T-cell (primary cell): ENCODE measurements at regions not wholly inside any gene's neighbourhood (a gene's known extent, or its start where the extent isn't known, plus 50 kb on each side); places are given as distances from the start of the nearest gene placed in this dataset.

ENCODE experiments used
- ATAC-seq, 4 experiments: fragments of 200-7000 bp in 3 of 4; fragments of 150-1000 bp in 1 of 4; cut with Tn5 transposase; replicated peaks in 1 of 4; 1 replicate in 3 of 4; 2 replicates in 1 of 4; pipeline ENCODE4 v1.10.0; 2021; ENCODE audit warnings: moderate library complexity in 3 of 4, mild to moderate bottlenecking in 2 of 4, moderate number of reproducible peaks in 1 of 4
- CTCF ChIA-PET, 2 donors: fragments of 300-600 bp; sonication (Branson Sonifier 250); formaldehyde crosslinking; loops; one replicate each; lab custom pipeline; 2022; ENCODE audit warnings: antibody characterized with exemption in 2 of 2; lab: Charles Lee
- POLR2A ChIA-PET, 2 donors: fragments of 300-600 bp; sonication (Branson Sonifier 250); formaldehyde crosslinking; loops; one replicate each; lab custom pipeline; 2022; ENCODE audit warnings: antibody characterized with exemption in 2 of 2; lab: Charles Lee
- DNase-seq, 35 experiments: peaks; one replicate each; pipeline versions ENCODE4 v3.0.0 to v3.0.0-alpha.2; 2013 to 2023
- H3K27ac ChIP-seq: one replicate; pipeline ENCODE4 v1.5.1; 2013; ENCODE audit warnings: low read length
- H3K27me3 ChIP-seq, 2 experiments: replicated peaks in 1 of 2; 1 replicate in 1 of 2; 2 replicates in 1 of 2; pipeline versions ENCODE4 v1.6.1 to v1.7.0; 2013; ENCODE audit warnings: low read length in 1 of 2, mixed read lengths in 1 of 2; ENCODE audit not compliant: control insufficient read depth in 2 of 2, insufficient read depth in 2 of 2; ENCODE audit errors: extremely low read depth in 1 of 2
- H3K36me3 ChIP-seq, 2 donors: 1 replicate in 1 of 2; 2 replicates in 1 of 2; pipeline versions ENCODE4 v1.6.1 to v1.7.0; 2013; ENCODE audit warnings: low read length in 1 of 2; ENCODE audit not compliant: control insufficient read depth in 2 of 2, insufficient read depth in 1 of 2; ENCODE audit errors: extremely low read depth in 1 of 2
- H3K4me1 ChIP-seq, 2 experiments: 1 replicate in 1 of 2; 2 replicates in 1 of 2; pipeline versions ENCODE4 v1.6.1 to v1.7.0; 2013; ENCODE audit warnings: low read length in 2 of 2, mixed read lengths in 1 of 2; ENCODE audit not compliant: insufficient read depth in 2 of 2, control insufficient read depth in 1 of 2; ENCODE audit errors: extremely low read depth in 1 of 2
- H3K4me3 ChIP-seq, 2 donors: 1 replicate in 1 of 2; 2 replicates in 1 of 2; pipeline versions ENCODE4 v1.5.1 to v1.7.0; 2013; ENCODE audit warnings: mild to moderate bottlenecking in 2 of 2, low read length in 1 of 2, moderate library complexity in 1 of 2; ENCODE audit not compliant: control insufficient read depth in 1 of 2; ENCODE audit errors: extremely low read depth in 1 of 2
- H3K9me3 ChIP-seq: 2 replicates; pipeline ENCODE4 v1.7.0; 2013
- H3K27ac Mint-ChIP-seq, 2 donors: one replicate each; pipeline ENCODE4 v1.8.0; 2020 to 2021; ENCODE audit warnings: mild to moderate bottlenecking in 2 of 2, mixed read lengths in 2 of 2
- H3K27me3 Mint-ChIP-seq, 2 donors: one replicate each; pipeline ENCODE4 v1.8.0; 2021 to 2022; ENCODE audit warnings: mixed read lengths in 2 of 2
- H3K36me3 Mint-ChIP-seq: one replicate; pipeline ENCODE4 v1.8.0; 2021; ENCODE audit warnings: mixed read lengths
- H3K4me1 Mint-ChIP-seq, 3 donors: one replicate each; pipeline ENCODE4 v1.8.0; 2020 to 2022; ENCODE audit warnings: mixed read lengths in 3 of 3, mild to moderate bottlenecking in 1 of 3
- H3K4me3 Mint-ChIP-seq, 3 donors: one replicate each; pipeline ENCODE4 v1.8.0; 2020 to 2022; ENCODE audit warnings: mild to moderate bottlenecking in 3 of 3, mixed read lengths in 3 of 3, moderate library complexity in 3 of 3
- H3K9me3 Mint-ChIP-seq, 3 donors: one replicate each; pipeline ENCODE4 v1.8.0; 2020 to 2022; ENCODE audit warnings: mixed read lengths in 3 of 3
- WGBS: methylation state at CpG from one replicate; pipeline ENCODE4 v1.1.5; 2013; ENCODE audit warnings: missing lambda C conversion rate; ENCODE audit not compliant: insufficient coverage; 5-methylcytosine and 5-hydroxymethylcytosine counted together

DNA sequence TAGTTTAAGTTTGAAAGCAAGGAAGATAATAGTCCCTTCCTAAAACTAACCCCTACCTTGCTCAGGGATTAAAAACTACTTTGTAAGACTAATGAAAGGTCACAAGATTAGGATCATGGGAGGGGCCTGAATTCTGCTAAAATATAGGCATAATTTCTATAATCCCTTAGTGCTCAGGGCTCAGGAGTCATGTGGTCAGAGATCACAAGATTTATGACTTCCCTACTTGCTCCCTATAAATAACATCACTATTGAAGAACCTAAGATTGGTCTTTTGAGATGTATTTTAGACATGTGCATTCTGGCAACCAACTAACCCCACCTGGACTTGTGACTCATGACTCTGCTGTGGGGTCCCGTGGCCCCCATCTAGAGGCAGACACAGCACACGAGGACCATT, 81.1 kb downstream of the STMND1 start:
- no peaks in the 10 kb centered on the region for H3K9me3 Mint-ChIP-seq
- Histone ChIP-seq H3K4me1 (no peaks in the 10 kb centered on the region), H3K27me3 (peaks cover 0 to 6% of the 10 kb centered on the region in 2 experiments), H3K4me3 (no peak overlapping the region), H3K36me3 (no peaks in the 10 kb centered on the region), H3K9me3 (no peaks in the 10 kb centered on the region), H3K27ac (no peak overlapping the region)
- POLR2A ChIA-PET: no interaction called here
- CTCF ChIA-PET: no interaction called here
- ATAC-seq: no peak
- 7% methylated on average over 2 of the region's 2 CpGs for WGBS
- DNase-seq: no peak
- no peak overlapping the region for H3K4me3 Mint-ChIP-seq
- H3K27ac Mint-ChIP-seq: no peak overlapping the region
- H3K27me3 Mint-ChIP-seq: peaks cover 18 to 24% of the 10 kb centered on the region in 2 donors
- H3K4me1 Mint-ChIP-seq: no peaks in the 10 kb centered on the region
- no peaks in the 10 kb centered on the region for H3K36me3 Mint-ChIP-seq

- CTCF ChIA-PET: no interaction called here
- Histone ChIP-seq H3K36me3 (no peaks in the 10 kb centered on the region), H3K27me3 (peaks cover 0 to 9% of the 10 kb centered on the region in 2 experiments), H3K9me3 (no peaks in the 10 kb centered on the region), H3K4me3 (no peak overlapping the region), H3K4me1 (no peaks in the 10 kb centered on the region), H3K27ac (no peak overlapping the region)
- no peaks in the 10 kb centered on the region for H3K4me1 Mint-ChIP-seq
- ATAC-seq (no peak), DNase-seq (no peak)
- no peak overlapping the region for H3K4me3 Mint-ChIP-seq
- H3K9me3 Mint-ChIP-seq: no peaks in the 10 kb centered on the region
- no peaks in the 10 kb centered on the region for H3K36me3 Mint-ChIP-seq
- peaks cover 30 to 31% of the 10 kb centered on the region in 2 donors for H3K27me3 Mint-ChIP-seq
- H3K27ac Mint-ChIP-seq: no peak overlapping the region
- WGBS: no CpG with 5 or more reads among the region's 1 CpG
- POLR2A ChIA-PET: no interaction called here
Measured at GRCh38 chr6:17186925-17187324, 85.1 kb downstream of the STMND1 start.

- H3K27ac ChIP-seq: no peak overlapping the region
- no peak overlapping the region for H3K4me3 ChIP-seq
- H3K4me1 ChIP-seq: no peaks in the 10 kb centered on the region
- Mint-ChIP-seq H3K4me3 (no peak overlapping the region), H3K36me3 (no peaks in the 10 kb centered on the region), H3K27ac (no peak overlapping the region), H3K9me3 (no peaks in the 10 kb centered on the region), H3K27me3 (peaks cover 5 to 14% of the 10 kb centered on the region in 2 donors), H3K4me1 (no peaks in the 10 kb centered on the region)
- ATAC-seq (no peak), DNase-seq (no peak)
- no peaks in the 10 kb centered on the region for H3K9me3 ChIP-seq
- ChIA-PET CTCF (no interaction called here), POLR2A (no interaction called here)
- H3K36me3 ChIP-seq: no peaks in the 10 kb centered on the region
- peaks cover 0 to 3% of the 10 kb centered on the region in 2 experiments for H3K27me3 ChIP-seq
- no CpG with 5 or more reads among the region's 3 CpGs for WGBS
Measured at GRCh38 chr6:17193106-17193775, 87.9 kb upstream of the RBM24 start.

DNA sequence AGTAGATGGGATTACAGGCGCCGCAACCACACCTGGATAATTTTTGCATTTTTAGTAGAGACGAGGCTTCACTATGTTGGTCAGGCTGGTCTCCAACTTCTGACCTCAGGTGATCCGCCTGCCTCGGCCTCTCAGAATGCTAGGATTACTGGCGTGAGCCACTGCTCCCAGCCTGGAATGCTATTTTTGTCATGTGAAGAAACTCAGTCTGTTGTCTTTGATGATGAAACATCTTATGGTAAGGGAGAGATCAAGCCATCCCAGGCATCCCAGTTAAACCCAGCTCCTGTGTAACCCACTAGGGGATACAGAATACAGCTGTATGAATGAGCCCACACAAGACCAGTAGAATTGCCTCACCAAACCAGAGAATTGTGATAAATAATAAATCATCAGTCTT, 83.6 kb upstream of the RBM24 start:
- ChIA-PET POLR2A (no interaction called here), CTCF (no interaction called here)

GRCh38 chr6:17200395-17200794, 80.8 kb upstream of the RBM24 start:
- ChIA-PET CTCF (no interaction called here), POLR2A (no interaction called here)
- Mint-ChIP-seq H3K4me3 (no peak overlapping the region), H3K27me3 (peaks cover 11 to 19% of the 10 kb centered on the region in 2 donors), H3K36me3 (no peaks in the 10 kb centered on the region), H3K9me3 (no peaks in the 10 kb centered on the region), H3K27ac (no peak overlapping the region), H3K4me1 (no peaks in the 10 kb centered on the region)
- H3K4me1 ChIP-seq: no peaks in the 10 kb centered on the region
- H3K36me3 ChIP-seq: no peaks in the 10 kb centered on the region
- H3K9me3 ChIP-seq: no peaks in the 10 kb centered on the region
- WGBS: 75% methylated on average over 34 of the region's 34 CpGs
- no peak overlapping the region for H3K27ac ChIP-seq
- H3K4me3 ChIP-seq: no peak overlapping the region
- peaks cover 0 to 2% of the 10 kb centered on the region in 2 experiments for H3K27me3 ChIP-seq
- DNase-seq (no peak), ATAC-seq (no peak)

More for the DNA sequence above, 83.6 kb upstream of the RBM24 start:
- Histone ChIP-seq H3K4me1 (no peaks in the 10 kb centered on the region), H3K4me3 (no peak overlapping the region), H3K36me3 (no peaks in the 10 kb centered on the region), H3K27ac (no peak overlapping the region), H3K9me3 (no peaks in the 10 kb centered on the region), H3K27me3 (peaks cover 0 to 2% of the 10 kb centered on the region in 2 experiments)
- ATAC-seq (no peak), DNase-seq (no peak)
- Mint-ChIP-seq H3K27ac (no peak overlapping the region), H3K4me3 (no peak overlapping the region), H3K9me3 (no peaks in the 10 kb centered on the region), H3K4me1 (no peaks in the 10 kb centered on the region), H3K36me3 (no peaks in the 10 kb centered on the region), H3K27me3 (peaks cover 6 to 10% of the 10 kb centered on the region in 2 donors)
- 98% methylated on average over 5 of the region's 6 CpGs for WGBS

GRCh38 chr6:17202526-17202925, 78.6 kb upstream of the RBM24 start:
- Mint-ChIP-seq H3K36me3 (no peaks in the 10 kb centered on the region), H3K9me3 (no peaks in the 10 kb centered on the region), H3K27ac (no peak overlapping the region), H3K27me3 (peaks cover 11 to 22% of the 10 kb centered on the region in 2 donors), H3K4me1 (no peaks in the 10 kb centered on the region), H3K4me3 (no peak overlapping the region)
- Histone ChIP-seq H3K9me3 (no peaks in the 10 kb centered on the region), H3K27me3 (peaks cover 0 to 6% of the 10 kb centered on the region in 2 experiments), H3K4me1 (no peaks in the 10 kb centered on the region), H3K27ac (no peak overlapping the region), H3K4me3 (no peak overlapping the region), H3K36me3 (no peaks in the 10 kb centered on the region)
- CTCF ChIA-PET: no interaction called here
- no peak for DNase-seq
- WGBS: 96% methylated on average over 4 of the region's 7 CpGs
- POLR2A ChIA-PET: no interaction called here
- no peak for ATAC-seq
